ENCODE measurements at regions not wholly inside any gene's neighbourhood (a gene's known extent, or its start where the extent isn't known, plus 50 kb on each side); places are given as distances from the start of the nearest gene placed in this dataset.

DNA sequence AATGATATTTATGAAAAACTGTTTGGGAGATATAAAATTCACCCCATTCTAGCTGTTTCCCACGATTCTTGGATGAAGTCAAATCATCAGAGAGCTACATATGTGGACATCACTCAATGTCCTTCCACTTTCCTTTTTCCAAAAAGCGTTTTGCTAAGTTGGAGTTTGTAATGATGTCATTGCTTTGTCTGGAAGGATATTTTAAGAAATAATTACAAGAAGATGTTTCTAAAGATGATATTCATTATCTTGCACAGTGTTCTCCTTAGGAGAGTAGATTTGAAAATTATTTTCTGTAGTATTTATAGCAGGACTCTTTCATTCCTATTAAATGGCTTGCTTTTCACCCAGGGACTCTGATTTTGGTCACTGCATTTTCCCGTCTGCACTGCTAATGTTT, 851.2 kb downstream of the EFNB2 start:
- TF ChIP-seq, protein P1, sequence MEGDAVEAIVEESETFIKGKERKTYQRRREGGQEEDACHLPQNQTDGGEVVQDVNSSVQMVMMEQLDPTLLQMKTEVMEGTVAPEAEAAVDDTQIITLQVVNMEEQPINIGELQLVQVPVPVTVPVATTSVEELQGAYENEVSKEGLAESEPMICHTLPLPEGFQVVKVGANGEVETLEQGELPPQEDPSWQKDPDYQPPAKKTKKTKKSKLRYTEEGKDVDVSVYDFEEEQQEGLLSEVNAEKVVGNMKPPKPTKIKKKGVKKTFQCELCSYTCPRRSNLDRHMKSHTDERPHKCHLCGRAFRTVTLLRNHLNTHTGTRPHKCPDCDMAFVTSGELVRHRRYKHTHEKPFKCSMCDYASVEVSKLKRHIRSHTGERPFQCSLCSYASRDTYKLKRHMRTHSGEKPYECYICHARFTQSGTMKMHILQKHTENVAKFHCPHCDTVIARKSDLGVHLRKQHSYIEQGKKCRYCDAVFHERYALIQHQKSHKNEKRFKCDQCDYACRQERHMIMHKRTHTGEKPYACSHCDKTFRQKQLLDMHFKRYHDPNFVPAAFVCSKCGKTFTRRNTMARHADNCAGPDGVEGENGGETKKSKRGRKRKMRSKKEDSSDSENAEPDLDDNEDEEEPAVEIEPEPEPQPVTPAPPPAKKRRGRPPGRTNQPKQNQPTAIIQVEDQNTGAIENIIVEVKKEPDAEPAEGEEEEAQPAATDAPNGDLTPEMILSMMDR (IDR thresholded peaks at IDR 0.05): no peak
- TF ChIP-seq POLR2A (IDR thresholded peaks at IDR 0.05): no peak

Data from lower leg skin (tissue), 3 donors.